H1 (cell line): ENCODE measurements at regions not wholly inside any gene's neighbourhood (a gene's known extent, or its start where the extent isn't known, plus 50 kb on each side); places are given as distances from the start of the nearest gene placed in this dataset.

Source experiments
- CTCF ChIA-PET: fragments of 300-600 bp; sonication (Branson Sonifier 250); formaldehyde crosslinking; loops from one replicate; lab custom pipeline; 2021; ENCODE audit not compliant: partially characterized antibody; lab: Charles Lee
- POLR2A ChIA-PET: fragments of 300-600 bp; sonication (Branson Sonifier 250); formaldehyde crosslinking; loops from one replicate; lab custom pipeline; 2021; ENCODE audit warnings: inconsistent platforms; ENCODE audit not compliant: partially characterized antibody; lab: Charles Lee
- DNase-seq, 2 experiments: peaks; one replicate each; pipeline versions ENCODE4 v3.0.0 to v3.0.0-alpha.2; 2010 to 2022; ENCODE audit warnings: low spot score in 2 of 2, low read depth in 1 of 2, mixed read lengths in 1 of 2
- FAIRE-seq: peaks from 2 replicates; lab custom pipeline; 2011; peaks lifted over from hg19 to GRCh38; lab: Jason Lieb, UNC
- H2AFZ ChIP-seq: 2 replicates; pipeline ENCODE4 v1.8.1; 2012; ENCODE audit warnings: low read length, inconsistent platforms
- H2AK5ac ChIP-seq: 2 replicates; pipeline ENCODE4 v1.6.1; 2013; ENCODE audit warnings: low read depth, low read length
- H2BK120ac ChIP-seq: replicated peaks from 2 replicates; pipeline ENCODE3; 2013; ENCODE audit warnings: low read depth, low read length, inconsistent platforms
- H2BK12ac ChIP-seq: 2 replicates; pipeline ENCODE4 v1.6.1; 2013; ENCODE audit warnings: low read depth, low read length
- H2BK15ac ChIP-seq: 2 replicates; pipeline ENCODE4 v1.6.1; 2013; ENCODE audit warnings: low read length
- H2BK20ac ChIP-seq: 2 replicates; pipeline ENCODE4 v1.6.1; 2013; ENCODE audit warnings: low read length
- H2BK5ac ChIP-seq: 2 replicates; pipeline ENCODE4 v1.6.1; 2013; ENCODE audit warnings: low read depth, low read length
- H3K14ac ChIP-seq: 2 replicates; pipeline ENCODE4 v1.6.1; 2013; ENCODE audit warnings: inconsistent platforms; ENCODE audit not compliant: insufficient read length
- H3K18ac ChIP-seq: 2 replicates; pipeline ENCODE4 v1.6.1; 2013; ENCODE audit warnings: low read length; ENCODE audit errors: extremely low read depth
- H3K23ac ChIP-seq: 2 replicates; pipeline ENCODE4 v1.6.1; 2013; ENCODE audit warnings: inconsistent platforms; ENCODE audit not compliant: insufficient read length
- H3K23me2 ChIP-seq: 2 replicates; pipeline ENCODE4 v1.6.1; 2013; ENCODE audit warnings: low read depth, low read length
- H3K27ac ChIP-seq: 2 replicates; pipeline ENCODE4 v1.6.1; 2011; ENCODE audit warnings: low read depth, low read length, inconsistent platforms
- H3K27me3 ChIP-seq, 4 experiments: replicated peaks in 1 of 4; 1 replicate in 1 of 4; 2 replicates in 3 of 4; pipeline versions ENCODE4 v1.6.1 to v1.8.1; 2011 to 2013; ENCODE audit warnings: low read length in 3 of 4, mild to moderate bottlenecking in 3 of 4, inconsistent platforms in 2 of 4, mixed read lengths in 2 of 4, moderate library complexity in 1 of 4; ENCODE audit not compliant: control insufficient read depth in 3 of 4, insufficient read depth in 3 of 4; ENCODE audit errors: extremely low read depth in 1 of 4
- H3K36me3 ChIP-seq, 4 experiments: 2 replicates each; pipeline versions ENCODE4 v1.6.1 to v1.8.1; 2011 to 2013; ENCODE audit warnings: mild to moderate bottlenecking in 4 of 4, low read length in 3 of 4, moderate library complexity in 2 of 4, control low read depth in 1 of 4, inconsistent platforms in 1 of 4; ENCODE audit not compliant: insufficient read depth in 4 of 4, control insufficient read depth in 2 of 4
- H3K4ac ChIP-seq: replicated peaks from 2 replicates; pipeline ENCODE3; 2013; ENCODE audit warnings: low read length, low read depth, mixed read lengths, inconsistent platforms; ENCODE audit not compliant: insufficient read length
- H3K4me1 ChIP-seq, 4 experiments: replicated peaks in 1 of 4; 1 replicate in 1 of 4; 2 replicates in 3 of 4; pipeline versions ENCODE4 v1.6.1 to v1.8.1; 2011 to 2013; ENCODE audit warnings: low read length in 3 of 4, inconsistent platforms in 2 of 4, mixed read lengths in 1 of 4; ENCODE audit not compliant: insufficient read depth in 4 of 4, control insufficient read depth in 3 of 4
- H3K4me2 ChIP-seq, 2 experiments: 2 replicates each; pipeline versions ENCODE4 v1.6.1 to v1.8.1; 2011 to 2013; ENCODE audit warnings: low read depth in 2 of 2, low read length in 2 of 2, control low read depth in 1 of 2, inconsistent platforms in 1 of 2, mild to moderate bottlenecking in 1 of 2; ENCODE audit not compliant: insufficient read depth in 1 of 2
- H3K4me3 ChIP-seq, 4 experiments: fragments of 200-600, 300-600 bp in 1 of 4; sonication (generic), shearing (Covaris generic), sonication (Bioruptor Twin) in 1 of 4; 2 replicates each; pipeline versions ENCODE4 v1.5.1 to v1.8.1; 2011 to 2016; ENCODE audit warnings: low read length in 4 of 4, low read depth in 3 of 4, control low read depth in 2 of 4, inconsistent platforms in 2 of 4, mild to moderate bottlenecking in 2 of 4, mixed read lengths in 1 of 4, moderate library complexity in 1 of 4; ENCODE audit not compliant: insufficient read depth in 2 of 4; ENCODE audit errors: extremely low read depth in 1 of 4
- H3K56ac ChIP-seq: replicated peaks from 2 replicates; pipeline ENCODE3; 2013; ENCODE audit warnings: low read depth, mild to moderate bottlenecking, mixed read lengths, low read length, inconsistent platforms; ENCODE audit not compliant: insufficient read length
- H3K79me1 ChIP-seq: 2 replicates; pipeline ENCODE4 v1.6.1; 2013; ENCODE audit warnings: low read depth, low read length, control low read depth
- H3K79me2 ChIP-seq, 2 experiments: 2 replicates each; pipeline versions ENCODE4 v1.6.1 to v1.8.1; 2012 to 2013; ENCODE audit warnings: low read length in 2 of 2, mild to moderate bottlenecking in 2 of 2, inconsistent platforms in 1 of 2; ENCODE audit not compliant: insufficient read depth in 2 of 2, control insufficient read depth in 1 of 2
- H3K9ac ChIP-seq, 4 experiments: replicated peaks in 1 of 4; 1 replicate in 1 of 4; 2 replicates in 3 of 4; pipeline versions ENCODE4 v1.6.1 to v1.8.1; 2011 to 2013; ENCODE audit warnings: low read depth in 3 of 4, low read length in 3 of 4, control low read depth in 2 of 4, mild to moderate bottlenecking in 2 of 4, moderate library complexity in 2 of 4, inconsistent platforms in 1 of 4; ENCODE audit errors: extremely low read depth in 1 of 4
- H3K9me3 ChIP-seq, 2 experiments: 2 replicates each; pipeline versions ENCODE4 v1.6.1 to v1.8.1; 2012 to 2013; ENCODE audit warnings: mild to moderate bottlenecking in 2 of 2, moderate library complexity in 2 of 2, control low read depth in 1 of 2, inconsistent platforms in 1 of 2, low read depth in 1 of 2, low read length in 1 of 2, mixed read lengths in 1 of 2; ENCODE audit not compliant: insufficient read depth in 2 of 2
- H4K20me1 ChIP-seq, 2 experiments: replicated peaks in 1 of 2; 2 replicates each; pipeline versions ENCODE3 to v1.8.1; 2011 to 2013; ENCODE audit warnings: inconsistent platforms in 2 of 2, low read length in 2 of 2, mild to moderate bottlenecking in 1 of 2; ENCODE audit not compliant: insufficient read depth in 2 of 2, control insufficient read depth in 1 of 2
- H4K5ac ChIP-seq: 2 replicates; pipeline ENCODE4 v1.6.1; 2013; ENCODE audit warnings: low read length, low read depth, mixed read lengths, inconsistent platforms; ENCODE audit not compliant: insufficient read length
- H4K8ac ChIP-seq: 2 replicates; pipeline ENCODE4 v1.8.0; 2013; ENCODE audit warnings: mild to moderate bottlenecking, moderate library complexity, low read length, inconsistent platforms; ENCODE audit not compliant: insufficient read depth; ENCODE audit errors: extremely low read depth
- H4K91ac ChIP-seq: replicated peaks from 2 replicates; pipeline ENCODE3; 2013; ENCODE audit warnings: low read length, mixed read lengths, inconsistent platforms; ENCODE audit not compliant: insufficient read length
- BRCA1 ChIP-seq: IDR thresholded peaks from 2 replicates; pipeline ENCODE4 v1.6.1; 2012; ENCODE audit warnings: low read depth, low read length, improper control_type of control experiment
- CEBPB ChIP-seq: IDR thresholded peaks from 2 replicates; pipeline ENCODE4 v1.6.1; 2012; ENCODE audit warnings: low read depth, low read length
- E2F6 ChIP-seq: IDR thresholded peaks from 2 replicates; pipeline ENCODE4 v1.6.1; 2012; ENCODE audit warnings: inconsistent platforms
- EGR1 ChIP-seq: IDR thresholded peaks from 2 replicates; pipeline ENCODE4 v1.6.1; 2011; ENCODE audit warnings: low read depth, low read length, borderline replicate concordance
- HDAC6 ChIP-seq: IDR thresholded peaks from one replicate; pipeline ENCODE4 v1.7.1; 2012; ENCODE audit warnings: low read depth, mild to moderate bottlenecking, inconsistent platforms, low read length, moderate library complexity
- RNF2 ChIP-seq: fragments of 200-900, 300-1000 bp; sonication (generic); IDR thresholded peaks from 2 replicates; pipeline ENCODE4 v1.7.1; 2016; ENCODE audit warnings: borderline replicate concordance, low read depth, mild to moderate bottlenecking, antibody characterized with exemption, low read length; ENCODE audit not compliant: poor library complexity, severe bottlenecking; ENCODE audit errors: missing control alignments
- RXRA ChIP-seq: IDR thresholded peaks from 2 replicates; pipeline ENCODE4 v1.6.1; 2011; ENCODE audit warnings: low read depth, mild to moderate bottlenecking, low read length, moderate library complexity; ENCODE audit not compliant: insufficient read depth
- SAP30 ChIP-seq: fragments of 300-600 bp; sonication (generic); IDR thresholded peaks from 2 replicates; pipeline ENCODE4 v1.7.1; 2012; ENCODE audit warnings: low read length, moderate library complexity, mild to moderate bottlenecking, inconsistent platforms; ENCODE audit not compliant: insufficient read depth, insufficient replicate concordance
- SIRT6 ChIP-seq: IDR thresholded peaks from one replicate; pipeline ENCODE4 v1.7.1; 2012; ENCODE audit warnings: low read length, inconsistent platforms
- SIX5 ChIP-seq: IDR thresholded peaks from 2 replicates; pipeline ENCODE4 v1.6.1; 2011; ENCODE audit warnings: mild to moderate bottlenecking, low read depth, low read length
- TAF1 ChIP-seq: IDR thresholded peaks from 2 replicates; pipeline ENCODE4 v1.6.1; 2011; ENCODE audit warnings: mild to moderate bottlenecking, low read depth, low read length
- TBP ChIP-seq: IDR thresholded peaks from 2 replicates; pipeline ENCODE4 v1.6.1; 2011; ENCODE audit warnings: low read depth, low read length, improper control_type of control experiment
- WGBS, 2 experiments: shearing (Covaris generic) in 1 of 2; methylation state at CpG; one replicate each; pipeline versions ENCODE4 v1.1.6 to v1.1.7; 2013 to 2015; ENCODE audit warnings: low lambda C conversion rate in 2 of 2, mixed read lengths in 2 of 2, inconsistent platforms in 1 of 2, low coverage in 1 of 2, missing lambda C conversion rate in 1 of 2; ENCODE audit not compliant: insufficient replicate concordance in 2 of 2, insufficient coverage in 1 of 2, insufficient read length in 1 of 2; ENCODE audit errors: extremely low coverage in 1 of 2, missing lambda C conversion rate in 1 of 2; 5-methylcytosine and 5-hydroxymethylcytosine counted together

- Histone ChIP-seq H4K20me1 (no peaks in the 10 kb centered on the region), H3K18ac (no peak overlapping the region), H2BK15ac (no peak overlapping the region), H3K14ac (no peak overlapping the region), H3K27me3 (peaks cover 0 to 4% (median 0%) of the 10 kb centered on the region in 4 experiments; a peak in 1 of 7 replicates), H2AK5ac (no peak overlapping the region), H2BK120ac (no peak overlapping the region), H3K4me1 (peaks cover 0 to 5% (median 0%) of the 10 kb centered on the region in 4 experiments; a peak in 1 of 7 replicates), H3K79me1 (no peaks in the 10 kb centered on the region), H2BK12ac (no peak overlapping the region), H3K4me2 (no peak overlapping the region), H4K91ac (no peak overlapping the region), H3K9ac (no peak overlapping the region), H3K56ac (no peak overlapping the region), H3K27ac (no peak overlapping the region), H3K23me2 (no peaks in the 10 kb centered on the region), H3K79me2 (no peaks in the 10 kb centered on the region), H3K36me3 (no peaks in the 10 kb centered on the region), H4K5ac (no peak overlapping the region), H3K4ac (no peak overlapping the region), H2AFZ (no peak overlapping the region), H2BK20ac (no peak overlapping the region), H2BK5ac (no peak overlapping the region), H3K4me3 (no peak overlapping the region), H3K23ac (no peak overlapping the region), H4K8ac (no peak overlapping the region), H3K9me3 (peaks cover 0 to 3% of the 10 kb centered on the region in 2 experiments; a peak in 1 of 4 replicates)
- FAIRE-seq (no peak), DNase-seq (no peak)
- WGBS, 2 experiments = 89% methylated on average over 15 of the region's 15 CpGs; no CpG with 5 or more reads in 1 of the 2 experiments
- ChIA-PET CTCF (interaction anchor here (0.7 to 3.8 kb wide), 5 partner anchors 8 to 49 kb away, joined by 3 to 25 read pairs (median 3); no protein-coding TSS in a partner anchor), POLR2A (interaction anchor here (0.7 kb wide), 1 partner anchor 11 kb away, joined by 3 read pairs; no protein-coding TSS in a partner anchor)
- TF ChIP-seq E2F6 (no peak), TAF1 (no peak), EGR1 (no peak), TBP (no peak), BRCA1 (no peak), SIRT6 (no peak), SIX5 (no peak), RNF2 (no peak), HDAC6 (no peak), CEBPB (no peak), RXRA (no peak), SAP30 (no peak)
Observed at GRCh38 chr4:4752576-4753401, 106.7 kb upstream of the MSX1 start.
